ENCODE measurements at regions not wholly inside any gene's neighbourhood (a gene's known extent, or its start where the extent isn't known, plus 50 kb on each side); places are given as distances from the start of the nearest gene placed in this dataset.
"Not testable (repeated sequence)": the region's sequence is repeated elsewhere in the genome, so short reads cannot be mapped to it uniquely, and the experiment has no call there.

DNA sequence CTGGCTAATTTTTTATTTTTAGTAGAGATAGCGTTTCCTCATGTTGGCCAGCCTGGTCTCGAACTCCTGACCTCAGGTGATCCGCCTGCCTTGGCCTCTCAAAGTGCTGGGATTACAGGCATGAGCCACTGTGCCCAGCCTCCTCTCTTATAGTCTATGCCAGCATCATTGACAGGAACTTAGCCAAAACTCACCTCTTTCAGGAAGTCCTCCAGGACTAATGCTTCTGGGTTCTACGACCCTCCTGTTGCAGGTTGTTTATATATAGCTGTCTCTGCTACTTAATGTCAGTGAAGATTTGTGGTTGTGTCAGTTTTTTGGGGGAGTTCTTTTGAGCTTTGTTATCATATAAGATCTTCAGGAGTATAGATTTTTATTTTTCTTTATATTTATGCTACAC, 112.1 kb upstream of the CDC42EP3 start:
- no peak for DNase-seq

DNA sequence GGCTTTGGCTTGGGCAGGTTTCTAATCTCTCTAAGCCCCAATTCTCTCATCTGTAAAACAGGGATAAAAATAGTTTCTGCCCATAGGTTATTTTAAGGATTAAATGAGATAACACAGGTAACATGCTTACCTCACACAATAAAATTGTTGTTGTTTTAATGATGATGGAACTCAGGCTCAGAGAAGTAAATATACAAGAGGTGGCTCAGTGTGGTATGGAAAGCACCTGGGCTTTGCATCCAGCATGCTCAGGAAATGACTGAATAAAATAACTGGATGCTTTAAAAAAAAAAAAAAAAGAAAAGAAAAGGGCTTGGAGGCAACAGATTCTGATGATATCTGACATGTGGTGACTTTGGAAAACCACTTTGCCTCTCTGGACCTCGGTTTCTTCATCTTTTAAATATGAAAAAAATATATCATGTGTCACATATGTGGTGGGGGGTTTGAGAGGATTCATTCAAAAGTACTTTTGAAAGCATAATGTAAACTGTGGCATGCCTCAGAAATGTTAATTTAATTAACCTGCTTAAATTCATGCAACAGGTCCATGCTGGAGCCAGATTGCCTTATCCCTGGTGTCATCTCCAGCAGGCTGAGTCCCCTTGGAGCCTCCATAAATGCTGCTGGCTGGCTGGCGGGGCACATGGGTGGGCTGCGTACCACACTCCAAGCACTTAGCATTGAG, 112.8 kb upstream of the CDC42EP3 start:
- DNase-seq = no peak

DNA sequence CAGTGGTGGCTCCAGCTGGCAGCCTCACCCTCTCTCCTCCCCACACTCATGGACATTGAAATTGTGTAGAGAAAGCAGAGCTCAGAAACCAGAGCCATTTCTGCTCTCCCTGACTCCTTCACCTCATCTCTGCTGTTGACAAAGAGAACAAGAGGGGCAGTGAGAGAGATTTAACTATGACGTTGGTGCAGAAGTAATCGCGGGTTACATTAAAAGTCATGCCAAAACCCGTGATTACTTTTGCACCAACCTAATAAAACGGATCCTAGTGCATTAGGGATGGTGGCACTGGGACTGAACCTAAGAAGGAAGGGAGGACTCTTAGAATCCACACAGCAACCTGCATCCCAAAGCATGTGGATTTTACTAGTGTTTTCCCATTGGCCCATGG, 113.3 kb upstream of the CDC42EP3 start:
- DNase-seq = no peak

DNA sequence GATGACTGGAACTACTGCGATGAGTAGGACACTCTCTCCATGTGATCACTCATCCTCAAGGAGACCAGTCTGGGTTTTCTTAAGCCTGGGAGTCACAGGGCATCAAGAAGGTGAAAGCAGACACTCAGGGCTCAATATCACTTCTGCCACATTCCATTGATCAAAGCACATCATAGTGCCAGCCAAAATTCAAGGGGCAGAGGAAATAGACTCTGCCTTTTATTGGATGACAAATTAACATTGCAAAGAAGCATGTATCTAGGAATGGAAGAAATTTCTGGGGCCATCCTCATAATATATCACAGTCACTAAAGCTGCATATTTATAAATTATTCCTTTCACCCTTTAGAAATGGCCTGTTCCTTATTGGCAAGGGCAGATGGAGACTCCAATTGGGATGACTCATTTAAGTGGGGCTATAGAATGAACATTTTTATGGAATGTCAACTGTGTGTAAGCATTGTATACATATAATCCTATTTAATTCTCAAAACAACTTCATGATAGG, 114.8 kb upstream of the CDC42EP3 start:
- DNase-seq = no peak

DNA sequence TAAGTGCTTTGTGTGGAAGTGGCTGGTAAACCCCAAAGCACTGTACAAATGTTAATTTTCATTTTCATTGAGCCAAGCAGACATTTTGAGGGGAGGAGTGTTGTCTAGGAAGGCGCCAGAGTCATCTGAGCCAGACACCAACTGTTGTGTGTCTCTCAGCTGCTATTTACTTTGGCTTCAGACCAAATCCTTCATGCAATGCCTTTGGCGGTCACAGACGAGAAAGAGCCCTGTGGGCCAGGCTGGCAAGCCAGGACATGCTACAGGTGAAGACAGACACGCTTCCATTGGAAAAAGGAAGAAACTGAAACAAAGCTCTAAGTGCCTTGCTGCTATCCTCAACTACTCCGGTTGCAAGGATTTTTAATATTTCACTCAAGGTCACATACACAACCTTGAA, 115.4 kb upstream of the CDC42EP3 start:
- DNase-seq = no peak

DNA sequence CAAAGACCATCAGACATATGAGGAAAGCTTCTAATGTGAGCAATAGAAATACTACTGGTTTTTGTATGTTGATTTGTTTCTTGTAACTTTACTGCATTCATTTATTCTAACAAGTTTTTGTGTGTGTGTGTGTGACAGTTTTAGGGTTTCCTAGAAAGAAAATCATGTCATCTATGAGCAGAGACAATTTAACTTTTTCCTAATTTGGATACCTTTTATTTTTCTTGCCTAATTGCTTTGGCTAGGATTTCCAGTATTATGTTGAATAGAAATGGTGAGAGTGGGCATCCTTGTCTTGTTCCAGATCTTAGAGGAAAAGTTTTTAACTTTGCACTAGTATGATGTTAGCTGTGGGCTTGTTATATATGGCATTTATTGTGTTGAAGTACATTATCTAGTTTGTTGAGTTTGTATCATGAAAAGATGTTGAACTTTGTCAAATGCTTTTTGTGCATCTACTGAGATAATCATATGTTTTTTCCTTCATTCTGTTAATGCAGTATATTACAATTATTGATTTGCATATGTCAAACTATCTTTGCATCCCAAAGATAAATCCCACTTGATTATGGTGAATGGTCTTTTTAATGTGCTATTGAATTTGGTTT, 117.3 kb upstream of the CDC42EP3 start:
- DNase-seq = no peak

DNA sequence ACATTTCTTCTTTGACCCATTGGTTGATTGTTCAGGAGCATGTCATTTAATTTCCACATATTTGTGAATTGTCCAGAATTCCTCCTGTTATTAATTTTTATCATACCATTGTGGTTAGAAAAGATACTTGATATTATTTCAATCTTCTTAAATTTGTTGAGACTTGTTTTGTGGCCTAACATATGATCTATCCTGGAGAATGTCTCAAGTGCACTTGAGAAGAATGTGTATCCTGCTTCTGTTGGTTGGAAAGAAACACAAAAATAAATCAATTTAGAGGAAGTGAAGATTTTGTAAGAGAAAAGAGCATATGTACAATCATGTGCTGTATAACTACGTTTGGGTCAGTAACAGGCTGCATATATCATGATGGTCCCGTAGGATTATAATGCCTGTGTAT, 118.6 kb upstream of the CDC42EP3 start:
- DNase-seq = no peak

DNA sequence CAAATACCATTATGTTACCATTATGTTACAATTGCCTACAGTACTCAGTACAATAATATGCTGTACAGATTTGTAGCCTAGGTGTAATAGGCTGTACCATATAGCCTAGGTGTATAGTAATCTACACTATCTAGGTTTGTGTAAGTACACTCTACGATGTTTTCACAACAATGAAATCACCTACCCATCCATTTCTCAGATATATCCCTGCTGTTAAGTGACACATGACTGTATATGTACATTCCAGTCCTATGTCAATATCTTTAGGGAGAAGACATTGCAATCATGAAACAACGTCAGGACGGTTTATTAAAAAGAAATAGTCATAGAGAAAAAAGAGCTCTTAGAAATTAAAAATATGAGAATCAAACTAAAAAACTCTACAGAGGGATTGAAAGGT, 119.0 kb upstream of the CDC42EP3 start:
- no peak for DNase-seq

DNA sequence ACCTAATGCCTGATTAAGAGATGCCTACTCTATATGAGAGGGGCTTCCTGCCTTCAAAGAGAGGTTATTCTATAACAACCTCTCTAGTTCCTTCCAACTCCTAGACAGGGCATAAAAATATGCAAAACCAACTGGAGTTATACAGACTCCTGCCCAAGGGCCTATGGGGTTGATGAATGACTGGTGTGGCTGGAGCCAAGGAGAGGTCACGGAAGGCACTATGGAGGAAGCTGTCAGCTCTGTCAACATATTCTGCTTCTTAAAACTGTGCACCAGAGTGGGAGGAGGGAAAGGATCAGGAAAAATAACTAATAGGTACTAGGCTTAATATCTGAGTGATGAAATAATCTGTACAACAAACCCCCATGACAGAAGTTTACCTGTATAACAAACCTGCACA, 120.9 kb upstream of the CDC42EP3 start:
- no peak for DNase-seq

DNA sequence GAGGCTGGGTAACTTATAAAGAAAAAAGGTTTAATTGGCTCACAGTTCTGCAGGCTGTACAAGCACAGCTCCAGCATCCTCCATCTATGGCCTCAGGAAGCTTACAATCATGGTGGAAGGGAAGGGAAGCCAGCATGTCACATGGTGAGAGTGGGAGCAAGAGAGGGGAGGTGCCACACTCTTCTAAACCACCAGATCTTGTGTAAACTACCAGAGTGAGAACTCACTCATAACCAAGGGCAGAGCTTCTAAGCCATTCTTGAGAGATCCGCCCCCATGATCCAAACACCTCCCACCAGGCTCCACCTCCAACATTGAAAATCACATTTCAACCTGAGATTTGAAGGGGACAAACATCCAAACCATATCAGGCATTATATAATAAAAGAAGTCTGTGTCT, 121.6 kb upstream of the CDC42EP3 start:
- no peak for DNase-seq

DNA sequence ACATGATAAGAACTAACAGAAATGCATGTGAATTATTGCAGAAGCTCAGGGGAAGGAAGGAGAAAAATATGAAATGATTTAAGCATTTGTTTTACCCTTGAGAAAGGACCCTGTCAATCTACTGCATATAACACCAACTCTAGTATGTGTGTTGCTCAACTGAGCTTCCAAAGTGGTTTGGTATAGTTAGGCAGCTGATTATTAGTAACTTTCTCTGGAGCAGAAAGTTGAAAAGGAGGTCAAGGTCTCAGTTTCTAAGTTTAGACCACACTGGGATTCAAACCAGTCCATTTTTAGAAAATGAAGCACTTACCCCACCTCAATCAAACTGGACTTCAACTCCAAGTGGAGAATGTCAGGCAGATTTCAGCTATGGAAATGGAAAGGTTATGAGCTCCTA, 123.3 kb upstream of the CDC42EP3 start:
- DNase-seq = no peak

DNA sequence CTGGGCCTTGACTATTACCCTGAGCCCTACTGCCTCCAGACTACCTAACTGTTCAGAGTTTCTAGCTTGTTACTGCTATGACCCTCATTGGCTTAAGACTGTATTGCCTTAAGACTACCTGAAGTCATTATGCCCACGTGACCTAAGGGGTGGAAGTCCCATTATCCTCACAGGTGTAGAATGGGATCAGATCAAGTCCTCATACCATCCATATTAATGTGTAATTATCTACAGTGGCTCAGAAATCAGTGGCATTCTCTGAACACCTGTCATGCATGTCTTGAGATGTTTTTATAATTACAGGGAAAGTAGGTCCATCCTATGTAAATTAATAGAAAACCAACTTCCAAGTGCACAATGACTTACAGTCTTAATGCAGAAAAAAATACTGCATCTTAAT, 124.0 kb upstream of the CDC42EP3 start:
- DNase-seq = no peak

DNA sequence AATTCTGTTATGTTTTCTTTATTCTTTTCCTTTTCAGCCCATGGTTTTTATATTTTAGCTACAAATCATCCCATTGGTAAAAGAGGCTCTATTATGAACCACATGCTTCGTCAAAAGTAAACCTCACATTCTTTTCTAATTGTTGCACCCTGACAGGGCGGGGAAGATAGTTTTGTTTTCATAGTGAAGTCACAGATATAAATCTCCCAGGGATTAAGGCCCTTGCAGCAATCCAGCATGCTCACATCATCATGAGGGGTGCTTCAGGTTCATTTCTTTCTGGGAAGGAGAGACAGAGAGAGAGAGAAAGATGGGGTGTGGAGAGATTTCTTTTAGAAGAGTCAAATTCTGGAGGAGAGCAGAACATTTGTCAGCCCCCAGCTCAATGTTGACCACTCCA, 124.5 kb upstream of the CDC42EP3 start:
- no peak for DNase-seq

DNA sequence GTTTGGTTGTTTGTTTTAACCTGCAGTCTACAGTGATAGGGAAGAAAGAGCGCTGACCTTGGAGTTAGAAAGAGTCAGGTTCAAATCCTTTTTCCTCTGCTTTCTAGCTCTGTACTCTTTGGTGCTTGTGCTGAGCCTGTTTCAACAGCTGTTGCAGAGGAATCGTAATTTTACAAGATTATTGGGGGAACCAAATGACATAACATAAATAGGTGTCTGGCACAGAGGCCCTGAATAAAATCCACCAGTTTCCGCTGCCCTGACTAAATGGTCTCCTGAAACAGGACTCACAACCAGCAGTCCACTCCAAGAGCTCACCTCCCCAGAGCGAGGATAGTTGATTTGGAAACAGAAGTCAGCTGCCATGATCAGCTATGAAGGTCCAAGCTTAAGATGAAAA, 125.0 kb upstream of the CDC42EP3 start:
- no peak for DNase-seq

DNA sequence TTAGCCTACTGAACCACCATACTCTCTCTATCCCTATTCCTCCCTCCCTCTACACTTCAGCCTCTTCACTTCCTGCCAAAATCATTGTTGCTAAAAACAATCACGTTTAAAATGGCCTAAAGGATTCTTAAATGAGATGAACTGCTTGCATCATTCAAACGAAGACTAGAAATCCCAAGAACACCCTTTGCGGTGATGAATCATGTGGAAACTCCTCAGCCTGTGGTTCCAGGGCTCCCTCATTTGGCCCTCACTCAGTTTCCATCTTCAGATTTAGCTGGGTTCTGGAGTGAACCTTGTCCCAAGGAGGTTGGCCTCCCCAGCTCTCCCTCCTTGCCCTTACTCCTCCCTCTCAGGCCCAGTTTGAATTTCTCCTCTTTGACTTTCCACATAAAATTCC, 125.6 kb upstream of the CDC42EP3 start:
- no peak for DNase-seq

DNA sequence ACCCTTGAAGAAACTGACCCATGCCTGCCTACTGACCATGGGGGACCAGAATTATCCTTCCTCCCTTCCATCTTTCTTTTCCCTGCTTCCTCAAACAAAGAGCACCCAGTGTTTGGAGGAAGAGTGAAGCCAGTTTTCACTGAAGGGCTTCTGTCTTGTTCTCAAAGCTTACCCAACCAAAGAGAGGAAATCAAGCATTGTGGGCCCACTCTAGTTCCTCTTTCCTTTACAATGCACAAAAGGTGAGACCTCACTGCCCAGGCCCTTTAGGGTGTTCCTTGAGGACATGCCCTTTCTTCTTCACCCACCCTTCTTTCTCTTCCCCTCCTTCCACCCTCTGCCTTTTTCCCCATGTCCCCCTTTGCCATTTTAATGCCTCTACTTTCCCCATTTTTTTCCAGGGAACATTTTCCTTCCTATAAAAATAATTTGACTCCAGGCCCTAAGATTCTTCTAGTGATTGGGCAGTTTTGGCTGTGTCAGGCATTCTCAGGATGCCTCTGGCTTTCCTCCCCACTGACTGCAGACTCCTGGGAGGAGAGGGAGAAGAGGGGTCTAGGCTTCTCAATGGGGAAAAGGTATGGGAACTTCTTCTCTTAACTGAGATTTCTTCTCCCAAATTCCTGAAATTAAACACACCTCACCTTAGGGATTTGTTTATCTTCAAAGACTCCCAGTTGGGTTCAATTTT, 126.6 kb upstream of the RMDN2 start:
- DNase-seq = no peak

DNA sequence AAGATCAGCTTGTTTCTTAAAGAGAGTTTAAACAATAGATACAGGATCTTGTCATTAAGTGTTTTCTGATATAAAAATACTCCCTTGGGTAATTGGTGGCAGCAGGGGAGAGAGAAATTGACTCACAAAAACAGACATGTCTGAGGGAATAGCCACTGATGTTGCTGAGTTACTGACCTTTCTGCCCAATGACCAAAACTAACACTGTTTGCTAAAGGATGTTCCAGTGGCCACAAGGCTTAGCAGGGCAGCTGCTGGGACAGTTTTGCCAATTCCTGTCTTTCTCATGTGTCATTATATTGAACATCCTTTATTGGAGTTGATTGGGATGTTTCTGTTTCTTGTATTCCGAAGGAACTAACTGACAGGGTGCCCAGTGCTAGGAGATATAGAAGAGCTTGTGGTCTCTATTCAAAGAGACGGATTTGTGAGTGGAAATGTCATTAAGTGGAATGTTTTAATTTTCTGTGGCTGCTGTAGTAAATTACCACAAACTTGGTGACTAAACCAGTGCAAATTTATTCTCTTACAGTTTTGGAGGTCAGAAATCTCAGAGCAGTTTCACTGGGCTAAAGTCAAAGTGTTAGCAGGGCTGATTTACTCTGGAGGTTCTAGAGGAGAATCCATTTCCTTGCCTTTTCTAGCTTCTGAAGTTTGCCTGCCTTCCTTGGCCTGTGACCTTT, 124.8 kb upstream of the RMDN2 start:
- no peak for DNase-seq

DNA sequence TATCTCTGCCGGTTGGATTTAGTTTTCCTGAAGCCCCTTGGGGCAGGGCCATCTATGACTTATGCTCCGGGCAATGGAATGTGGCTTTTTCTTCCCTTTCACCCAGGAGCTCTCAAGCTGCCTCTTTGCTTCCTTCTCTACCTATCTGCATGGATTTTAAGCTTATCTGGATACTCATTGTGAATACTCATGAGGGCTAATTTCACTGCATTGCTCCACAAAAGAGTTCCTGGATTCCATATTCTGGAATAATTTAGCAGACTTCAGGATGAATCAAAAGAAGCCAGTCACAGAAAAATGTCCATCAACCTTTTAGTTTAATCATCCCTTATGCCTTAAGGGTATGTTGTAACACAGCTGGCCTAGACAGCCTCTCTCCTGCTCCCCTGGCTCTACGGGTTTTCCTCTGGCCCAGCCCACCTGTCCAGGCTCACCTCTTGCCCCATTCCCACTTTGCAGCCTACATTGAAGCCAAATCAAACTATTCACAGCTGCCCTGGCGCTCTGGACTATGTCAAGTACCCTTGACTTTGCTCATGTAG, 122.8 kb upstream of the RMDN2 start:
- no peak for DNase-seq

DNA sequence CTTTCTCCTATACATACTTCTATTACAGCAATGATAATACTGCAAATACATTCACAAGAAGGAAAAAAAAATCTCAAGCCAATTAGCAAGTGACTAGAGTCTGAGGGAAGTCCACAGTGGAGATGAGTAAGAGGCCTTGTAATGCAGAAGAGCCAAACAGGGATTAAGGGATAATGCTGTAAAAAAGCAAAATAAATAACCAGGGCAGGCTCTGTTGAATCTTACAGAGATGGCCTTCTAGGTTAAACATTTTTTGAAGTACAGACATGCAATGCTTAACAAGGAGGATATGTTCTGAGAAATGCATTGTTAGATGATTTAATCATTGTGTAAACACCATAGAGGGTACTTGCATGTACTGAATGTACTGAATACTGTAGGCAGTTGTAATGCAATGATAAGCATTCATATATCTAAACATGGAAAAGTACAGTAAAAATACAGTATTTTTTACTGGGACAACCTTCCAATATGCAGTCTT, 122.1 kb upstream of the RMDN2 start:
- DNase-seq = no peak

DNA sequence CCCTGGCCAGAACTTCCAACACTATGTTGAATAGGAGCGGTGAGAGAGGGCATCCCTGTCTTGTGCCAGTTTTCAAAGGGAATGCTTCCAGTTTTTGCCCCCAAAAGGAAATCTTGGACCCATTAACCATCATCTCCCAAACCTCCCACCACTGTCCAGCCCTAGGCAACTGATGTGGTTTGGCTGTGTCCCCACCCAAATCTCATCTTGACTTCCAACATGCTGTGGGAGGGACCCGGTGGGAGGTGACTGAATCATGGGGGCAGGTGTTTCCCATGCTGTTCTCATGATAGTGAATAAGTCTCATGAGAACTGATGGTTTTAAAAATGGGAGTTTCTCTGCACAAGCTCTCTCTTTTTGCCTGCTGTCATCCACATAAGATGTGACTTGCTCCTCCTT, 119.1 kb upstream of the RMDN2 start:
- not testable (repeated sequence) for DNase-seq

DNA sequence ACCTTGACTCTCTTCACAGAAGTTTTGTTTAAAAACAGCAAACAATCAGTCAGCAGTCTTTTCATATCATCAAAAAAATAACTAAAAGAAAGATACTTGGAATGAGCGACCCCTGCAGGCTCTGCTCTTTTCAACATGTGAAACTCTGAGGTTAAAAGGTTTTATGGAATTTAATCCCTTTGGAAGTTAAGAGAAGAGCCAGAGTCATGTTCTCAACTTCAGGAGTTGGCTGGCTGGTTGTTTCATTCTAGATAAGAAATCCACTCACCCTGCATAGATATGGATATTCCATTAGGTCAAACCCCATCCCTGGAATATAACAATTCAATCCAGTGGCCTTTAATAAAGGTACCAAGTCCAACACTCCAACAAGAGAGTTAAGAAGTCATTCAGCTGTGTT, 115.6 kb upstream of the RMDN2 start:
- no peak for DNase-seq

DNA sequence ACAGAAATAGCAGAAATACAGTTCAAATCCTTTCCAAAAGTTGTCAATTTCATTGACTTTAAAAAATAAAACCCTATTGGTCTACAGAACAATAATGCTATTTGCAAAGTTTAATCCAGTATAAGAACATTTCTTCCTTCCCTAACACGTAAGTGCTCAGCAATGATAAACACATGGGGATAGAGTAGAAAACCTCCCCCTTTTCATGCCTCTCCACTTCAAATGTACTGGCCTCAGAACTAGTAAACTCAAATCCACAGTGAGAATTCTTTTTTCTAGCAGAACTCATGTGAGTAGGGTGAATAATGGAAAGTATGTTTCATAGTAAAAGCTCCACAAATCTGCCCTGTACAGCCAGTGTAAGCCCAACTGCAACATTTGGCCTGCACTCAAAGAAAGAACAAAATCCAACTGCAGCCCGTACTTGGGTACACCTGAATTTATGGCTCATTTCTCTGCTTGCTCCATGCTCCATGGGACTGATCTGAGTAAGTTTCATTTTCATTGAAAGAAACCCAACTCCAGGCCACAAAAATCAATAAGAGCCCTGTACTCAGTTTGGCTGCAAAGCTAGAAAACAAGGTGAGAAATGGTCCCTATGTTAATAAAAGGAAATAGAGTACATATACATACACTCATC, 115.0 kb upstream of the RMDN2 start:
- no peak for DNase-seq

DNA sequence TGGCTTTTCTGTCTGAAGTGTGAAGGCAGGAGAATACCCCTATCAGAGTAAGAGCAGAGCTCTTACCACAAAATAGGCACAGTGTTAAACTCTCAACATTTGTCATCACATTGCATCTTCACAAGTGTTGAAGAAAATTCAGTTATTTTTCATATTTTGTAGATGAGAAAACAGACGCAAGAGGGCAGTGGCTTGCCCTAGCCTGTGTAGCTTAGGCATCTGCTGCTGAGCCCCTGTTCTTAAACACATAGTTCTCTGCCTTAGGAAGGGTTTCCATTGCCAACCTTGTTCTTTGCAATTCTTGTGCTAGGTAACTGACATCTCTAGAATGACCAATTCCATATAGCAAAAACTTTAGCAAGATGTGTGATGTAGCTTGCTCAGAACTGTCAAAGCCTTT, 112.7 kb upstream of the RMDN2 start:
- DNase-seq = no peak
